ENCODE measurements at regions not wholly inside any gene's neighbourhood (a gene's known extent, or its start where the extent isn't known, plus 50 kb on each side); places are given as distances from the start of the nearest gene placed in this dataset.

DNA sequence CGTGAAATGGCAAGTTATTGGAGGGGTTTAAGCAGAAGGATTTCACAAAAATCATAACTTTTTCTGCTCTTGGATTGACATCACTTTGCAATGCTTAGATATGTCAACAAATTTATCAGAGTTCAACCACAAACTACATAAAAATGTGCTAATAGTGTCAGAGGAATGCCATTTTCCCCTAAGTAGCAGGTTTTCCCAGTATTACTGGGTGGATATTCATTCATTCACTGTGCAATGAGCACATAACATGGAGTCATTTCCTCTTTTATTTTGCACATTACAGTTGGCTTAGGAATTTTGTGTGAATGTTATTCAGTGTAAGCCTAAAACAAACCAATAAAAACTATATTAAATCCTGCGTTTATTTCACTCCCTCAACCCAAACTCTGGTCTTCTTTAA is 537.3 kb upstream of the MCTP2 start:
- TF ChIP-seq, protein P1, sequence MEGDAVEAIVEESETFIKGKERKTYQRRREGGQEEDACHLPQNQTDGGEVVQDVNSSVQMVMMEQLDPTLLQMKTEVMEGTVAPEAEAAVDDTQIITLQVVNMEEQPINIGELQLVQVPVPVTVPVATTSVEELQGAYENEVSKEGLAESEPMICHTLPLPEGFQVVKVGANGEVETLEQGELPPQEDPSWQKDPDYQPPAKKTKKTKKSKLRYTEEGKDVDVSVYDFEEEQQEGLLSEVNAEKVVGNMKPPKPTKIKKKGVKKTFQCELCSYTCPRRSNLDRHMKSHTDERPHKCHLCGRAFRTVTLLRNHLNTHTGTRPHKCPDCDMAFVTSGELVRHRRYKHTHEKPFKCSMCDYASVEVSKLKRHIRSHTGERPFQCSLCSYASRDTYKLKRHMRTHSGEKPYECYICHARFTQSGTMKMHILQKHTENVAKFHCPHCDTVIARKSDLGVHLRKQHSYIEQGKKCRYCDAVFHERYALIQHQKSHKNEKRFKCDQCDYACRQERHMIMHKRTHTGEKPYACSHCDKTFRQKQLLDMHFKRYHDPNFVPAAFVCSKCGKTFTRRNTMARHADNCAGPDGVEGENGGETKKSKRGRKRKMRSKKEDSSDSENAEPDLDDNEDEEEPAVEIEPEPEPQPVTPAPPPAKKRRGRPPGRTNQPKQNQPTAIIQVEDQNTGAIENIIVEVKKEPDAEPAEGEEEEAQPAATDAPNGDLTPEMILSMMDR (IDR thresholded peaks at IDR 0.05), result no peak
- no peak for TF ChIP-seq POLR2A (IDR thresholded peaks at IDR 0.05)

Data from uterus (tissue), 2 donors.